ENCODE measurements at regions not wholly inside any gene's neighbourhood (a gene's known extent, or its start where the extent isn't known, plus 50 kb on each side); places are given as distances from the start of the nearest gene placed in this dataset.

DNA sequence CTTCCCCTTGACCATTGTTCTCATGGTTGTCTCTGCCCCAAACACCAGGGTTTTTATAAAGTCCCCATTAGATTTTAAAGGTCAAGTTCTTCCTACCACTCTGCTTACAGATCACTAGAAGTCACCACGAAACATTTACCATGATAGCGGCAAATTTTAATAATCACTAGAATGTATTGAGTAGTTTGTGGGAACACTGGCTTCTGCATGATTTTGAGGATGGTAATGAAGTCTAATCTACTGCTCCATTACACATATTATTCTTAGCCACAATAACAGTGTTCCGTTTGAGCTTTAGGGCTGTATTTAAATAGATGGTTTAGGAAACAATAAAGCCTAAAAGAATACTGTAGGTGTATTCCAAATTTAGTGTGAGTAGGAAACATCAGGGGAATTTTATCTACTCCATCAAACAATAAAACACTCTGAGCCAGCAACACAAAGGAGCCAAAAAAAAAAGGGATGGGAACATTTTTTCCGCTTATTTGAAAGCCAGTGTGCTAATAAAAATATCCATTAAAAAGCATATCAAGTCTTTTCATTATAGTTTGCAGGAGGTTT is 49.7 kb downstream of the KLF12 start:
- no peak for DNase-seq (ENCODE audit: low read depth, low spot score)

DNA sequence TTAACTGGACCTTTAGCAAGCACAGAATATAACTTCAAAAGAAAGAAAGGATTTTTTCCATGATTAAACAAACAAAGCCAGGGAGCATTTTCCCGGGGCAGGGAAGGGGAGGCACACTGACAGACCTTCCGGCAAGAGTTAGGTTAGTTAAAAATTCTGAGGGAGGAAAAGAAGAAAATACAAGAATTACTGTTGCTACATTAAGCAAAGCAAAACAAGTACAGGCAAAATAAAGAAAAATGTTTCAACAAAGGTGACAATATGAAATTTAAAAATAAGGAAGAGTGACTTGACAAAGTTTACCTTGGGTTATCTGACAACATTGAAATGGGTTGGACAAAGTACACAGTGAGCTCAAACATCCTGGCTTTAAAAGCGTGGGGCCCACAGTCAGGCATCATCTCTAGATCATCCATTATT is 51.5 kb downstream of the KLF12 start:
- DNase-seq (ENCODE audit: low read depth, low spot score), result no peak
- in situ Hi-C loops (cut with HindIII; ENCODE audit: low pct_unique_long_range_greater_than_20kb, low sequenced_read_pairs), result no loop called here

More for the DNA sequence above, 49.7 kb downstream of the KLF12 start:
- in situ Hi-C loops (cut with HindIII; ENCODE audit: low pct_unique_long_range_greater_than_20kb, low sequenced_read_pairs), result no loop called here

DNA sequence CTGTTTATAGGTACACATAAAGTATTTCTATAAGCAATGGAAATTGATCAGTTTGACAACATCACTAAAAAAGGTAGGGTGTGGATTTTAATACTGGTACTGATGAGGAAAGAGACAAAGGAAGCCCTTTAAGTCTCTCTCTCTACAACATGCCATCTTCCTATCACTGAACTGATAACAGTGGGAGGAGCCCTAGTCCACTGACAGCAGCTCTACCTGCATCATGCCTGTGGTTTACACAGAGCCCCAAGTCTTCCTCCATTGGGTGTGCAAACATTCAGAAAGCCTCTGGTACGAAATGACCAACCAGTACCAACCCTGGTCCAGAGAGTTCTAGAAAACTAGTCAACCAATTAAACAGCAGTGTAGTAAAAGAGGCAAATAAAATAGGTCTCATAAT is 53.4 kb downstream of the KLF12 start:
- in situ Hi-C loops (cut with HindIII; ENCODE audit: low pct_unique_long_range_greater_than_20kb, low sequenced_read_pairs), result no loop called here
- no peak for DNase-seq (ENCODE audit: low read depth, low spot score)

DNA sequence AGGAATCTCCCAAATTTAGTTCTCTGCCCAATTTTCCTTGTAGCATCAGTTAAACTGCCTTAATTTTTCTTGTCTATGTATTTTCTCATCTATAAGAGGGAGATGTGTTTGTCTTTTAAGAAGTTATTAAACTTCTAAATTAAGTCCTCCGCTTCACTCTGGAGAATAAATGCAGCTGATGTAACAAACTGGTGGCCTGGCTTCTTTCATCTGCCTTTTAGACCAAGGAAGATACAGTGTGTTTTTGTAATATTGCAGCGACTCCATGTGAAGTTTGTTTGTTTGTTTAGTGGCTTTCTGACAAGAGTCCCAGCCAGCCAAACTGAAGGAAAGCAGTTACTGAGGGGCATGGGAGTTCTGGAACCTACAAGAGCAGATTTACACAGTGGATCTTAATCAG is 56.4 kb downstream of the KLF12 start:
- DNase-seq (ENCODE audit: low read depth, low spot score), result no peak
- in situ Hi-C loops (cut with HindIII; ENCODE audit: low pct_unique_long_range_greater_than_20kb, low sequenced_read_pairs), result no loop called here

DNA sequence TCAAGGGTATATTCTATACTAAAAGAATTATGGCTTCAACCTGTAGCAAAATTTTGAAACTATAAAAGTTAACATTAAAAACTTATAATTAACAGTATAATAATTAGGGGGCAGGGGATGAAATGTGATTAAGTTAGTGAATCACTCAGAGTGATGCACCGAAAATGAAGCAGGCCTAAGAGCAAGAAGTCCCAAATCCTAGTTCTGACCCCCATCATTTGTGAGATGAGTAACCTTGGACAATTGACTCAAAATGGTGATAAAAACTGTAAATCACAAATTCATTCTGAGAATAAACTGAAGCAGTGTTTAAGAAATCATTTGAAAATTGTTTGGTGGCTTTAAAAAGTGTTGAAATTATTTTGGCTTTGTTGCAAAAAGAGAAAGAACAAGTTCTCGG is 56.8 kb downstream of the KLF12 start:
- in situ Hi-C loops (cut with HindIII; ENCODE audit: low pct_unique_long_range_greater_than_20kb, low sequenced_read_pairs), result no loop called here
- DNase-seq (ENCODE audit: low read depth, low spot score), result no peak

DNA sequence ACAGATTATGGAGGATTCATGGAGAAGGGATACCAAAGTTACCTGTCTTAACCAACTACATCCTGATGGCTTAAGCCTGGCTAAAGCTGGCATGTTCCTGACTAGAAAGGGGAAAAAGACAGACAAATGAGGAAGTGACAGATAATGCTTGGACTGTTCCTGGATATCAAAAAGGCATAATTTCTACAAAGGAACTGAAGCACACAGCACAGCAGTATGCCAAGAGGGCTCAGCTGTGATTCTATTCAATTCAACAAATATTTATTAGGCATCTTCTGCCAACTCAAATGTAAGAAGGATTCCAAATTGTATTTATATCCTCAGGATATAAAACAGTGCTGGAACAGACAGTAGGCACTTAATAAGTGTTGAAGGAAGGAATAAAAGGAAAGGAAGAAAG is 59.5 kb downstream of the KLF12 start:
- in situ Hi-C loops (cut with HindIII; ENCODE audit: low pct_unique_long_range_greater_than_20kb, low sequenced_read_pairs), result no loop called here
- DNase-seq (ENCODE audit: low read depth, low spot score), result no peak

DNA sequence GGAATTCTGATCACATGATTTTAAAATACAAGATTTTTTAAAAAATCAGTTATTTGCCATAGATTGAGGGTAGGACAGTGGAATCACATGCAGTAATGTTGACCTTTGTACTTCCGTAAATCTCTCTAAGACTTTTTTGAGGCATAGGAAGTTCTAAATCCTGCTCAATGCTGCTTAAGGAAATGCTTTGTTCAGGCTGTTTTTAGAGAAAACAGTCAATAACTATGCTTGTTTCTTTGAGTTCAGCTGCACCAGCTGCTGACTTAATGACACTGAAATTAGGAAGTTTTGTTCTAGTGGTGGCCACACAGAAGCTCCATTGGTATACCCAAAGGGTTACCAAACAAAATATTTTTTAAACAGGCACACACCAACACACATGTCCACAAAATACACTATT is 60.9 kb downstream of the KLF12 start:
- DNase-seq (ENCODE audit: low read depth, low spot score), result peak; percentile 21
- in situ Hi-C loops (cut with HindIII; ENCODE audit: low pct_unique_long_range_greater_than_20kb, low sequenced_read_pairs), result no loop called here

DNA sequence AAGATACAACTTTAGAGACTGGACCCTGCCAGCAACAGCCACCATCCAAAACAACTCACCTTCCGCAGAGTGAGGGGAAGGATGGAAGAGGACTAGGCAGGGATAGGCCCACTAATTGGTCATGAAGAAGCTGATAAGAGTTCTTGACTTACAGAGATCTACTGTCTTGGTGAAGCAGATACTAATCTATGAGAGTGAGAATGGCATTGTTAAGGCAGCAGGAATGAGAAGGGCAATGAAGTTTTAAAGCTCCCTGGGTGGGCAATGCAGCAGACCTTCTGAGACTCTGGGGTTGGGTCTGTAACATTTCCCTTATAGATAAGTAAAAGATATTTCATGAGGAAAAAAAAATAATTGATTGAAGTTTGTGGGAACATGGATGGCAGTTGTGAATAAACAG is 63.7 kb downstream of the KLF12 start:
- DNase-seq (ENCODE audit: low read depth, low spot score), result no peak
- in situ Hi-C loops (cut with HindIII; ENCODE audit: low pct_unique_long_range_greater_than_20kb, low sequenced_read_pairs), result no loop called here

DNA sequence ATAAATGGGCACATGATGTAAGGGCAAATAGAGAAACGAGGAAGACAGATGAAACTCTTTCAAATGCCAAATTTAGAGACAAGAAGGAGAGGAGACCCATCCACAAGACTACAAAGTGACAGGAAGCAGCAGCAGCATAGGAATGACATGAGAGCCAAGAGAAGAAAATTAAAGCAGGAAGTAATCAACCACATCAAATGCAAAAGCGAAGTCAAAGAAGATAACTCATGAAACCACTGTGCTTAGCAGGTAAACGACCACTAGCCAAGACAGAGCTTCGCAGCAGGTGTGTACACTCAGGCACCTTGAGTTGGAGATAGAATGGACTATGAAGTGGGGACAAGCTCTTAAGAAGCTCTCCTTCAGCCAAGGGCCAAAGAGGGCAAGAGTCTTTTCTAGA is 64.1 kb downstream of the KLF12 start:
- in situ Hi-C loops (cut with HindIII; ENCODE audit: low pct_unique_long_range_greater_than_20kb, low sequenced_read_pairs), result no loop called here
- no peak for DNase-seq (ENCODE audit: low read depth, low spot score)

DNA sequence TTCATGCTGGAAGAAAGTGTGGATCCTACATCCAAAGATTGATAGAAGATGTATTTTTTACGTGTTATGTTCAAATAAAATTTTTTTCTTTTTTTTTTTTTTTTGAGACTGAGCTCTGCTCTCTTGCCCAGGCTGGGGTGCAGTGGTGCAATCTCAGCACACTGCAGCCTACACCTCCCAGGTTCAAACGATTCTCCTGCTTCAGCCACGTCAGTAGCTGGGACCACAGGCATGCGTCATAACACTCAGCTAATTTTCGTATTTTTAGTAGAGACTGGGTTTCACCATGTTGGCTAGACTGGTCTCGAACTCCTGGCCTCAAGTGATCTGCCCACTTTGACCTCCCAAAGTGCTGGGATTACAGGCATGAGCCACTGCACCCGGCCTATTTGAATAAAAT is 65.7 kb downstream of the KLF12 start:
- DNase-seq (ENCODE audit: low read depth, low spot score), result no peak
- in situ Hi-C loops (cut with HindIII; ENCODE audit: low pct_unique_long_range_greater_than_20kb, low sequenced_read_pairs), result no loop called here

DNA sequence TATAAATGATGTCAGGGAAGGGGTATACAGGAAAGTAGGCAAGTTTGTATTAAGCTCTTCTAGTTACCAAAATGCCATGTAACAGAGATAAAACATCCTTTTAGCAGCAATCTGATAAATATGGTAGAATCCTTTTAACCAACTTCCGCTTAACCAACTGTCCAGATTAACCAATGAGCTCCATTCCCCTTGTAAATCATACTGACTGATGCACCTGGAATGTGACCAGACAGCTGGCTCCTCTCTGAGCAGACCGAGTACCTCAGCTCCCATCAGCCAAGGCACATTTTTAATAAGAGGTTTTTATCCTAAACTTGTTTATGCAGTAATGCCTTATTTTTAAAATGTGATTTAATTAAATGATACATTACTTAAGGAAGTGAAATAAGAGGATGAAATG is 66.4 kb downstream of the KLF12 start:
- in situ Hi-C loops (cut with HindIII; ENCODE audit: low pct_unique_long_range_greater_than_20kb, low sequenced_read_pairs), result no loop called here

DNA sequence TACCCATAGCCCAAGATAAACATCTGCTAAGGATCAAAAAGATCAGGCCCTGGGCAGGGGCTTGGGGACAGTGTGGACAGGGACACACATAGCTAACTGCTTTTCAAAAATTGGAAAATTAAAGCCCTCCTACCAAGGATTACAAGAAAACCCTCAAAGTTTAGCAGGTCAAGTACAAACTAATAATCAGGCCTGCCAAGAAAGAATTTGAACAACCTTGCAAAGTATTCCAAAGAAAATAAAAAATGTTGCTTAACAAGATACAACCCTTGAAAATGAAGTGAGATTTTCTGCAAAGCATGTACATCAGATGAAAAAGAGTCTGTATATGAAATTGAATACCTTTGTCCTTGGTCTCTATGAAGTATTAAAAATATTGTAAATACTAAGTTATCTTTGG is 67.3 kb downstream of the KLF12 start:
- in situ Hi-C loops (cut with HindIII; ENCODE audit: low pct_unique_long_range_greater_than_20kb, low sequenced_read_pairs), result no loop called here
- DNase-seq (ENCODE audit: low read depth, low spot score), result no peak

More for the DNA sequence above, 66.4 kb downstream of the KLF12 start:
- DNase-seq (ENCODE audit: low read depth, low spot score), result no peak

DNA sequence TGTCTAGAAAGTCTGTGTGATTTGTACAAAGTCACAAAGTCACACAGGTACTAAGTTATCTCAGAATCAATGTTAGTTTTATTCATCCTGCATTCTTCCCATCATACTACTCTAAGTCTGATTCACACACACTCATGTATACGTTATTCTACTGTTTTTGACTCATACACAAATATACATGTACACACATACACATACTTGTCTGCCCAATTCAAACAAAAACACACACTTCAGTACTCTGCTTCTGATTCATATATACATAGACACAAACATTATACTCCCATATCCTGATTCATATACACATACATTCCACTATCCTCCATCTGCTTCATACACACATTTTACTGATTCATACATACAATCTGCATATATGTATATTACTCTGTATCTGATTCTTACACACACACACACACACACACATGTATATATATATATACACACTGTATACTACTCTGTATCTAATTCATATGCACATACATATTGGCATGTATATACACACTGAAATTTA is 69.3 kb downstream of the KLF12 start:
- no peak for DNase-seq (ENCODE audit: low read depth, low spot score)
- in situ Hi-C loops (cut with HindIII; ENCODE audit: low pct_unique_long_range_greater_than_20kb, low sequenced_read_pairs), result no loop called here

DNA sequence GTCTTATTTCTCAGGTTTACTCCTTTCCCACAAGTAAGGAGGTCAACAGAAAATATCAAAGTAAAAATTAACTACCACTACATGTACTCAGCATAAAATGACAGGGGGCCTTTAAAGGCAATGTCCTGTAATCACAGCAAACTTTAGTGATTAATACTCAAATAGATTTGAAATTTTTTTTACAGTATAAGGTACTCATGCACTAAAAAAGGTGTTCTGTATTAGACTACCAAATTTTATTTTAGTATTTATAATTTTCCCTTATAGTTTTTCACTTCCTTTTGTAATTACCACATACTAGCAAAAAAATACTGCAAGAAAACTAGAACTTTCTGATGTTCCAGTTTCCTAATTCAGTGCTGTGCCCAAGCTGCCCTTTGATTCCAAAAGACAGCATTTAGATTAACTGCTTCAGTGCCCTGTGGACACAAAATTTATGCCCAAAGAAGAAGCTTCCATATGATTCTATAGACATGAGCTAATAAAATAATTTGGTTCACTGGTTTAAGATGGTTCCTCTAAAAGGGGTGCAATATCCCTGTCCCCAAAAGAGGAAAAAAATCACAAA is 70.6 kb downstream of the KLF12 start:
- DNase-seq (ENCODE audit: low read depth, low spot score), result no peak
- in situ Hi-C loops (cut with HindIII; ENCODE audit: low pct_unique_long_range_greater_than_20kb, low sequenced_read_pairs), result no loop called here

DNA sequence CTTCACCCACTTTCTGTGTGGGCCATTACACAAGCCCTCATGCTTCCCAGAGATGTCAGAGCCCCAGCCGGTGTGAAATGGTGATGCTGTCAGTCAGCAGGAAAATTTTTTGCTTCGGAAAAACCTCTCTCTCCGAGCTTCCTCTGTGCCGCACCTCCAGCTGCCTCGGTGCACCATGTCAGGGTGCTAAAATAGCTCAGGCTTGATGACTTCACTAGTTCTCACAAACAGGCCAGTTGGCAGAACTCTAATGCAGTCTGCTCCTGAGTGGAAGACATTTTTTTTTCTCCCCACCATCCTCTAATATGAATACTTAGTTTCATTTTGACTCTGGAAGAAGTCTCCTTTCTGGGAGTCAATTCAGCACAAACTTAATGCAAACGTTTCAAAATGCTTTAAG is 71.3 kb downstream of the KLF12 start:
- DNase-seq (ENCODE audit: low read depth, low spot score), result no peak
- in situ Hi-C loops (cut with HindIII; ENCODE audit: low pct_unique_long_range_greater_than_20kb, low sequenced_read_pairs), result no loop called here

DNA sequence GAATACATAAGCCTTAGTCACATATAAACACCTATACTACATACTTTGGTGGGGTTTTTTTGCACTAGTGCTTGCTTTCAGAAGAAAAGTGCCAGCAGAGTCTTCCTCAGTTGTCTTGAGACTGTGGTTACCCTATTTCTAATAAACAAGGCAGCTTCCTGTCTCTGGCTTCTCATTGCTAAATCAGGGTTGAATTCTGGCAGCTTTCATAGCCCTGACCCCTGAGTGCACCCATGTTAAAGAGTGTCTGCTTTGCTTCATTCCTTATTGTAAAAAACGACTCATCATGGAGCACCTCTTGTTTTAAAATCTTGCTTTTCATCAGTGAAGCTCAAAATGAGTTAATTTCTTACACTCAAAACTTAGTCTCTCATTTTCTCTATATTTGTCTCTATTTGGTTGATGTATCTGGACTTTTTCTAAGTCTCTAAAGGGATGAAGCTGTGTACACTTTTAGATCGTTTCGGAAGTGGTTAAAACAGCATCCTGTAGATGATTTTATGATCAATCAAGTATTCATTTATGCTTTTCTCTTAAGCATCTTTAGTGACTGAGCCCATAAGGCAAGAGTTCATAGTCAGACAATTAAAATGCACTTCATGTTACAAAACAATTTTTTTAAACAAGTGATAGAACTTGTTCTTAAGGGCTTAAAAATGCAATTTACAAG is 72.1 kb downstream of the KLF12 start:
- no peak for DNase-seq (ENCODE audit: low read depth, low spot score)
- in situ Hi-C loops (cut with HindIII; ENCODE audit: low pct_unique_long_range_greater_than_20kb, low sequenced_read_pairs), result no loop called here

DNA sequence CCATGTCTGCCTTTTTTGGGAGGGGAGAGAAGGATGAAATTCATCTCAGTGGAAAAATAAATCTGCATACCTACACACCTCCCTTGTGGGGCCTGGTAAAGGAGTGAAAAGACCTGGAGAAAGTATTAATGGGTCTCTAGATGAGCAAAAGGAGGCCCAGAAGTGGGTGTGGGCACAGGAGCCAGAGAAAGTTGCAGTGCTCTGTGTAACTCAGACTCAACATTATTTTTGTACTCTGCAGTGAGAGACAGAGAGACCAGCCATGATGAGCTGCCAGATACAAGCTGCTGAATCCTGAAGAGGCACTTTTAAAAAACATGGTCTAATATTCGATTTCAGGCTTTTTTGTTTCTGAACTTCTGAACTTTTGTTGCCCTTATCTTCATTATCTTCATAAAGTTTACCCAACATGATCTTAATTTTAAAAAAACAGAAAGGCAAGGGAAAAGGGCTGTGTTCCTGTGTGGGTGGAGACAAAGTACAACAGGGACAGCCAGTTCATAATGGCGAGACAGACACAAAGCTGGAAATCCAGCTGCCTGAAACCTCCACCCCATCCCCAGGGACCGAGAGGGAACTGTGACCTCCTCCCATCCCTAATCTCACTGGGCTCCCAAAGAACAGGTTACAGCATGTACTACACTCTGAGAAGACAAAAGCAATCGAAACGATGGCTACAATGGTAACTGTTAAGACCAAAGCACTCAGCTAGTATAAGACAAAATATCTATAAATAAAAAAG is 77.2 kb downstream of the KLF12 start:
- in situ Hi-C loops (cut with HindIII; ENCODE audit: low pct_unique_long_range_greater_than_20kb, low sequenced_read_pairs), result no loop called here
- no peak for DNase-seq (ENCODE audit: low read depth, low spot score)

DNA sequence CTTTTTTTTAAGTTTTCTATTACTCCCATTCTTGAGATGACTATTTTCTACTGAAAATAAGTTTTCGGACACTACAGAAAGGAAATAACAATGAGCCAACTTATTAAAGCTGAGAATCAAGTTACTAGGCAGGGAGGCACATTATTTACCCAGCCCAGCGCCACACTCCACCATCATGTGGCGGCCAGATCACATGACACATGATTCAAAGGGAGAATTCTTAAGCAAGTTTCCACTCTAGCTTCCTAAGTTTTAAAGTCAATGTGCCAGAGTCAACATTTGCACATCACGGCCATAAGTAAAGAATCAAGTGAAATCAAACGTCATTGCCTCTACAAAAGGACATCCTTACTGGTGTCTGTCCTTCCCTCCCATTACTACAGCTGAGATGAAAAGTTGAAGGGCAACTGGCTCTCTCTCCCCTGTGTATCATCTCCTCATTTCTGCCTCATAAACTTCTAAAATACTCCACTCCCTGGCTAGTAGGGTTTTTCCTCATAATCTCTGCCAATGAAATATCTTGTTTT is 81.7 kb downstream of the KLF12 start:
- no peak for DNase-seq (ENCODE audit: low read depth, low spot score)
- in situ Hi-C loops (cut with HindIII; ENCODE audit: low pct_unique_long_range_greater_than_20kb, low sequenced_read_pairs), result no loop called here
